Right hindlimb (tissue), 1 donor: ENCODE measurements at regions not wholly inside any gene's neighbourhood (a gene's known extent, or its start where the extent isn't known, plus 50 kb on each side); places are given as distances from the start of the nearest gene placed in this dataset.
"Not testable (repeated sequence)": the region's sequence is repeated elsewhere in the genome, so short reads cannot be mapped to it uniquely, and the experiment has no call there.

ENCODE experiments used
- DNase-seq: peaks from one replicate; pipeline ENCODE4 v3.0.0-alpha.2; 2018

- no peak for DNase-seq
These were observed 435.6 kb upstream of the SLITRK5 start for GRCh38 chr13:87235621-87236020.

GRCh38 chr13:87244256-87244890 lies 426.8 kb upstream of the SLITRK5 start:
- no peak for DNase-seq

GRCh38 chr13:87249847-87250246 lies 421.3 kb upstream of the SLITRK5 start:
- not testable (repeated sequence) for DNase-seq

GRCh38 chr13:87255394-87255793 lies 415.8 kb upstream of the SLITRK5 start:
- no peak for DNase-seq

GRCh38 chr13:87259479-87260083 lies 411.6 kb upstream of the SLITRK5 start:
- DNase-seq, result no peak

GRCh38 chr13:87274209-87274819 lies 396.9 kb upstream of the SLITRK5 start:
- DNase-seq, result peak; percentile 31

- no peak for DNase-seq
These were observed 391.0 kb upstream of the SLITRK5 start for GRCh38 chr13:87280139-87280538.

- no peak for DNase-seq
These were observed 383.4 kb upstream of the SLITRK5 start for GRCh38 chr13:87287721-87288120.

- DNase-seq, result no peak
These were observed 375.5 kb upstream of the SLITRK5 start for GRCh38 chr13:87295636-87296035.

- DNase-seq, result no peak
These were observed 369.1 kb upstream of the SLITRK5 start for GRCh38 chr13:87302034-87302433.

GRCh38 chr13:87302931-87303330 lies 368.2 kb upstream of the SLITRK5 start:
- DNase-seq, result no peak

- no peak for DNase-seq
These were observed 360.0 kb upstream of the SLITRK5 start for GRCh38 chr13:87311165-87311564.

GRCh38 chr13:87314822-87315221 lies 356.3 kb upstream of the SLITRK5 start:
- no peak for DNase-seq

GRCh38 chr13:87322386-87322785 lies 348.8 kb upstream of the SLITRK5 start:
- no peak for DNase-seq

GRCh38 chr13:87324558-87324957 lies 346.6 kb upstream of the SLITRK5 start:
- no peak for DNase-seq

- DNase-seq, result no peak
These were observed 340.0 kb upstream of the SLITRK5 start for GRCh38 chr13:87331178-87331577.

- no peak for DNase-seq
These were observed 337.6 kb upstream of the SLITRK5 start for GRCh38 chr13:87333599-87333998.

GRCh38 chr13:87334176-87334575 lies 337.0 kb upstream of the SLITRK5 start:
- no peak for DNase-seq

GRCh38 chr13:87336346-87336889 lies 334.8 kb upstream of the SLITRK5 start:
- not testable (repeated sequence) for DNase-seq

- no peak for DNase-seq
These were observed 327.0 kb upstream of the SLITRK5 start for GRCh38 chr13:87344176-87344575.

- no peak for DNase-seq
These were observed 315.7 kb upstream of the SLITRK5 start for GRCh38 chr13:87355451-87355850.

- no peak for DNase-seq
These were observed 314.9 kb upstream of the SLITRK5 start for GRCh38 chr13:87356314-87356713.

- no peak for DNase-seq
These were observed 312.9 kb upstream of the SLITRK5 start for GRCh38 chr13:87358319-87358718.

- DNase-seq, result no peak
These were observed 310.0 kb upstream of the SLITRK5 start for GRCh38 chr13:87361216-87361615.
